ENCODE measurements at regions not wholly inside any gene's neighbourhood (a gene's known extent, or its start where the extent isn't known, plus 50 kb on each side); places are given as distances from the start of the nearest gene placed in this dataset.
"Not testable (repeated sequence)": the region's sequence is repeated elsewhere in the genome, so short reads cannot be mapped to it uniquely, and the experiment has no call there.

- no peak for ATAC-seq
Measured at GRCh38 chr12:94856324-94856723, 147.2 kb downstream of the NDUFA12 start.

GRCh38 chr12:94855853-94856252 lies 147.6 kb downstream of the NDUFA12 start:
- no peak for ATAC-seq

DNA sequence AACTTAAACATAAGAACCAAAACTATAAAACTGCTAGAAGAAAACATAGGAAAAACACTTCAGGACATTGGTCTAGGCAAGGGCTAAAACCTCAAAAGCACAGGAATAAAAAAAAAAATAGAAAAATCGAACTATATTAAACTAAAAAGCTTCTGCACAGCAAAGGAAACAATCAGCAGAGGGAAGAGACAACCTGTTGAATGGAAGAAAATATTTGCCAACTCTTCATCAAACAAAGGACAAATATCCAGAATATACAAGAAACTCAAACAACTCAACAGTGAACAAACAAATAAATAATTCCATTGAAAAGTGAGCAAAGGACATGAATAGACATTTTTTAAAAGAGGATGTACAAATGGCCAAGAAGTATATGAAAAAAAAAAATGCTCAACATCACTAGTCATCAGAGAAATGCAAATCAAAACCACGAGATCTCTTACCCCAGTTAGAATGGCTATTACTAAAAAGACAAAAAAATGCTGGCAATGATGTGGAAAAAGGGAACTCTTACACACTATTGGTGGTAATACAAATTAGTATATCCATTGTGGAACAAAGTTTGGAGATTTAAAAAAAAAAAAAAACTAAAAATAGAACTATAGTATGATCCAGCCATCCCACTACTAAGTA lies 152.0 kb downstream of the NDUFA12 start:
- ATAC-seq = no peak

DNA sequence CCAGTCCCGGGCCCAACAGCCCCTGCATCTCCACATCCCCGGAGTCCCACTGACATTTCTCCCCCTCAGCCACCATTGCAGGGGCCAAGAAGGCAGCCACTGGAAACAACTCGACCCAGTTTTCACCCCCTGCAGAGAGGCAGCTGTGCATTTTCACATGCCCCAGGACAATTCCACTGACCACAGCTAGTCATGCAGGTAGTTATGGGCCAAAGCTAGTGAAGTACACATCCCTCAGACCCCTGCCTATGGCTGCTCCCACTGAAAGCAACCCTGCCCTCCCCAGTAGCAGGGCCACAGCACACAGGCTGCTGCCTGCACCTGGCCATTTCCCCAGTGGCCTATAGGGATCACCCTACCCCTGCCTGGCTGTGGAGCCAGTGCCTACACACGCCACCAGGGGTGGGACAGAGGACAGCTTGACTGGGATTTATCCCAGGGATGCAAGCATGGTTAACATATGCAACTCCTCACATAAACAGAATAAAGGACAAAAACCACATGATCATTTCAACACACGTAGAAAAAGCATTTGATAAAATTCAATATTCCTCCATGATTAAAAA lies 154.0 kb downstream of the NDUFA12 start:
- no peak for ATAC-seq

DNA sequence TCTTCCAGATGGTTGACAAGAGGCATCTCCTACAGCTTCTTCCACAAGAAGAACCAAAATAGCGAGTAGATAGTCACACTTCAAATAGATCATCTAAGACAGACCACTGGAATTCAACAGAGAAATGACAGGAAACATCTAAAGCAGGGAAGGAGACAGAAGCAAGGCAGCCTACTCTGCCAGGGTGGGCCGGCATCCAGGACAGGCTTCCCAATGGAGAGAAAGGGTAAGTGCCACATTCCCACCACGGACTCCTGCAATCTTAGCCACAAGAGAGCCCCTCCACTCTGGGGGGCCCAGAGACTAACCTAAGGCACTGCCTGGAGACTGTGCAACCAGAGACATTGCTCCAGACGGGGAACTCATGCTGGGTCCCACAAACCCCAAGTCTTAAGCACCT lies 154.5 kb downstream of the NDUFA12 start:
- no peak for ATAC-seq

DNA sequence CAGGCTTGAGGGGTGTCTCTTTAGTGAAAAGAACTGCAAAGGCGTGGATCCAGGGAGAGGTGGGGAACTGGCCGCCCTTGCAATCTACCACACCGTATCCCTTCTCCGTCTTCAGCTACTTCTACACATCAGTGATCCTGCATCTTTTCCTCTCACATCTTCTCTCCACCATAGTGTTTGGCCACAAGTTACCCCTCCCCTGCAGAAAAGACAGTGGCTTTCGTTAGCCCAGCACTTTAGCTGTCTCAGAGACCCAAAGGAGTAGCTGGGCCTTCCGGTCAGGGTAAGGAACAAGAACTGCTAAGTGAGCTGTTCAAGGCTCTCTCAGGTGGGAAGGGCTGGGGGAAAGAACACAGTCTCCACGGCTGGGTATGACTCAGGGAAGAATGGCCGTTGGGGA lies 158.4 kb downstream of the NDUFA12 start:
- no peak for ATAC-seq

- no peak for ATAC-seq
Measured at GRCh38 chr12:94844452-94844851, 159.0 kb downstream of the NDUFA12 start.

DNA sequence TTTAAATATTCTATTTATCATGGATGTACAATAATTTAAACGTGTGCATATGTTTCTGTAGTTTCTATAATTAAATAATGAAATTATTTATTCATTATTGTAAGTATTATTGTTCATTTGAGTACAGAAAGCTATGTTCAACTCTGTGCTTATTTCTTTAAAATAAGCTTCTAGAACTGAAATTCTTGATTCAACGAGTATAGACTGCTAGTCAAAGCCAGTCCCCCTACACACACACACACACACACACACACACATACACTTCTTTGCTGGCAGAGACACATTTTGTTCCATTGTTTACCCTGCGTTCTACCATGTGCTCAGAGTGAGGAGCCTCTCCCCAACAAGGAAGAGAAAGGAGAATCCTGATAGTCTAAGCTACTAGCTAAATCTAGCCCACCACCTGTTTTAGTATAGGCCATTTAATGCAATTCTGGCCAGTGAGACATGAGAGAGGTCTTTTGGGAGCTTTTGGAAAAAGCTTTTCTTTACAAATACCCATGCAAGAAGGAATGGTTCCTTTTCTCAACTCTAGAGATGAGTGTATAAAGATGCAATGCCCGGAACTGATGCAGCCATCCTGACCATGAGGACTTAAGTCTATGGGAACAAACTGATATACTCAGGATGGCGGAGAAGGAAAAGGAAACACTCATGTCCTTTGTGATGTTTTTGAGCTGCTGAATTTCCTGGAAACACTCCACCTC lies 161.4 kb downstream of the NDUFA12 start:
- no peak for ATAC-seq

- no peak for ATAC-seq
Measured at GRCh38 chr12:94841177-94841576, 162.3 kb downstream of the NDUFA12 start.

DNA sequence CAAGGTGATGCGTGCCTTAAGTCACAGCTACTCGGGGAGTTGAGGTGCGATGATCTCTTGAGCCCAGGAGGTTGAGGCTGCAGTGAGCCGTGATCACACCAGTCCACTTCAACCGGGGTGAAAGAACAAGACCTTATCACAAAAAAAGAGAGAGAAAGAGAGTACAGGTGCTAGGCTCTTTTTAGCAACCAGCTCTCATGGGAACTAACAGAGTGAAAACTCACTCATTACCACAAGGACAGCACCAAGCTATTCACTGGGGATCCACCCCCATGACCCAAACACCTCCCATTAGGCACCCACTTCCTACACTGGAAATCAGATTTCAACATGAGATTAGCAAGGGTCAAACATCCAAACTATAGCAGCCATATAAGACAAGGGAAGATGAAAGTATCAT lies 164.2 kb downstream of the NDUFA12 start:
- no peak for ATAC-seq

GRCh38 chr12:94836952-94837670 lies 166.4 kb downstream of the NDUFA12 start:
- not testable (repeated sequence) for ATAC-seq

GRCh38 chr12:94834036-94834625 lies 169.4 kb downstream of the NDUFA12 start:
- ATAC-seq = no peak

GRCh38 chr12:94832780-94833681 lies 170.5 kb downstream of the NDUFA12 start:
- no peak for ATAC-seq

- no peak for ATAC-seq
Measured at GRCh38 chr12:94832105-94832504, 171.4 kb downstream of the NDUFA12 start.

DNA sequence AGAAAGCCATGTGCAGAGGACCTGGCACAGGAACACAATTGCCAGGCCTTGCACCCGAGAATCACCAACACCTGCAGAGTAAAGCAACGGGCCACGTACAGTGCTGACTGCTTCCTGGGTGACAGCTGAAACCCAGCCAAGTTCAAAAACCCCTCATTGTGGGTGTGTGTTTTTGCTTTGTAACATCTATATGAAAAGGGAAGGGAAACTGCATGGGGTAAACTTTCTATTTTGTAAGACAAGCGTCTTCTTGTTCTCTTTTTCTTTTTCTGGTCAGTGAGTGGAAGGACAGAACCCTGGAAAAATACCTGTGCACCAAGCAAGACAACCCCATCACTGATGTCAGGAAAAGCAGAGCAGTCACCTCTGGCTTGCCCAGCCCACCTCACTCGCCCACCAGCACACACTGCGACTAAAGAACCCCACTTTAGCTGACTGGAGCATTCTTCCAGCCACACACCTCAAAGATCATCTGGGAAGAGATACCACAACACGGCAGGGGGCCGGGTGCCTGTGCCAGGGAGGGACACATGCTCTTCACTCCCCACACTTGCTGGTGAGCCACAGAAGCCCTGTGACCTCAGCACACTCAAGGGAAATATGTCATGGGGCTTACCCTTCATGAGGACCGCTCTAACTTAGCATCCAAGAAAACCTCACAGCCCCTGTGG lies 172.3 kb downstream of the NDUFA12 start:
- peak; percentile 57 for ATAC-seq

DNA sequence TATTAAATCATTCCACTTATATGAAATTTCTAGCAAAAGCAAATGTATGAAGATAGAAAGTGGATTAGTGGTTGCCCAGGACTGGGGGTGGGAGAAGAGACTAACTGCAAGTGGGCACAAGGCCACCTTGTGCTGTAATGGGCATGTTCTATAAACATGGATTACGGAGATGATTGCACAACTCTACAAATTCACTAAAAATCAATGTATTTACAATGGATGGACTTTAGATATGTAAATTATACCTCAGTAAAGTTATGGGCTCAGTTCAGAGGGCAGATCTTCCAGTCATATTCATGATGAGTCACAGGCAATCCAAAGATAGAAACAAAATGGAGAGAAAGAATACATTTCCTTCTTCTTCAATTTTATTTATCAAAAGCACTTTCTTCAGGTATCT lies 173.9 kb downstream of the NDUFA12 start:
- ATAC-seq = no peak

DNA sequence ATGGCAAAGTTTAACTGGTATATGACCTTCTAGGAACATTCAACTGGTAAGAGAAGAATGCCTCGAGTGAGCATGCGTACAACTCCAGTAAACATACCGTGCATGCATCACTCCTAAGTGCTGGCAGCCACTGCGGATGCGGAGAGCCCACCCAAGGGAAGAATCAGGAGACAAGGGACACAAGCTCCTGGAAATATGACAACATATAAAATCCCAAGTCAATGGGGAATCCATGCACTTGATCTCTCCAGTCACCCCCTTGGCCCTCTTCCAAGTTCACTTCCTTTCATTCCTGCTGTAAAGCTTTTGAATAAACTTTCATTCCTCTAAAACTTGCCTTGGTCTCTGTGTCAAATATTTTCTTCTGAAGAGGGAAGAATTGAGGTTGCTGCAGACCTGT lies 168.7 kb upstream of the TMCC3 start:
- ATAC-seq = no peak

DNA sequence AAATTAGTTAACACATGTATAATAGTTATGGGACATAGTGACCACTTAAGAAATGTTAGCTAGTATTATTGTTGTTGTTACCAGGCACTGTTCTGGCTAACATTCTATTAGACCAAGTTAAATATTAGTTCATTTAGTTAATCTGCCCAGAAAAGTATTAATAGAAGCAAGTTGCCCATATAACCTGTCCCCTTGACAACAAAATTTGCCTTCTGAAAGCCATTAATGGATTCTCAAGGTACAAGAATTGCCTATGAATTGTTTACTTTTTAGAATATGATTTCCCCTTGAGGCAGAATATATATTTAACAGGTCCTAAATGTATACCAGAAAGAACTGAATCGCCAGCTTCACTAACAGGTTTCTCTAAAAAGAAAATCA lies 167.3 kb upstream of the TMCC3 start:
- no peak for ATAC-seq

- not testable (repeated sequence) for ATAC-seq
Measured at GRCh38 chr12:94817201-94817600, 166.8 kb upstream of the TMCC3 start.

- ATAC-seq = not testable (repeated sequence)
Measured at GRCh38 chr12:94816746-94817145, 166.4 kb upstream of the TMCC3 start.

- no peak for ATAC-seq
Measured at GRCh38 chr12:94815958-94816357, 165.6 kb upstream of the TMCC3 start.

DNA sequence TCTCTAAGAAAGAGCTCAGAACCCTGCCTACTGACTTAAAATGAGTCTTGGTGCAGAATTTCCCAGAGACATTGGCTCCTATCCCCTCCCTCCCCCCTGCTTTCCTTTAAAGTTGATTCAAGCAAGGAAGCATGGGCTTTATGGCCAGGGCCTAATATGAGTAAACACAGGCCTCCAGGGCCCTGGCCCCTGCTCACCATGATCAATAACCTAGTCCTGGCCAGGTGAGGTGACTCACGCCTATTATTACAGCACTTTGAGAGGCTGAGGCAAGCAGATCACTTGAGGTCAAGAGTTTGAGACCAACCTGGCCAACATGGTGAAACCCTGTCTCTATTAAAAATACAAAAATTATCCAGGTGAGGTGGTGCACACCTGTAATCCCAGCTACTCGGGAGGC lies 165.1 kb upstream of the TMCC3 start:
- ATAC-seq = no peak

Data from esophagus mucosa (tissue), 1 donor.